SK-N-SH treated with all-trans-retinoic acid at 6 μM for 48 hours (cell line): ENCODE measurements at regions not wholly inside any gene's neighbourhood (a gene's known extent, or its start where the extent isn't known, plus 50 kb on each side); places are given as distances from the start of the nearest gene placed in this dataset.

Source experiments
- ARNTL ChIP-seq: fragments of 450-650 bp; formaldehyde crosslinking; IDR thresholded peaks from 2 replicates; pipeline ENCODE4 v1.5.0; 2020; ENCODE audit warnings: low read depth, mild to moderate bottlenecking, moderate library complexity, borderline replicate concordance
- ISL1 ChIP-seq: fragments of 250-450 bp; sonication (Bioruptor Pico); IDR thresholded peaks from 2 replicates; pipeline ENCODE4 v2.1.2; 2022; ENCODE audit warnings: mild to moderate bottlenecking, moderate library complexity
- TSHZ2 ChIP-seq: fragments of 250-450 bp; sonication (Bioruptor Pico); IDR thresholded peaks from 2 replicates; pipeline ENCODE4 v1.5.0; 2020; ENCODE audit warnings: mild to moderate bottlenecking, moderate library complexity
- ZC3H10 ChIP-seq: fragments of 250-450 bp; sonication (Bioruptor Pico); IDR thresholded peaks from 2 replicates; pipeline ENCODE4 v1.5.1; 2021; ENCODE audit warnings: mild to moderate bottlenecking, moderate library complexity
- ZFP30 ChIP-seq: fragments of 450-650 bp; formaldehyde crosslinking; IDR thresholded peaks from 2 replicates; pipeline ENCODE4 v1.5.0; 2022; ENCODE audit warnings: mild to moderate bottlenecking, moderate library complexity
- ZNF565 ChIP-seq: fragments of 450-650 bp; formaldehyde crosslinking; conservative IDR thresholded peaks from 2 replicates; pipeline ENCODE4 v1.5.0; 2020; ENCODE audit warnings: low read depth, mild to moderate bottlenecking, moderate library complexity
- ZNF8 ChIP-seq: fragments of 450-650 bp; formaldehyde crosslinking; IDR thresholded peaks from 2 replicates; pipeline ENCODE4 v1.5.0; 2020; ENCODE audit warnings: mild to moderate bottlenecking, moderate library complexity
- TF ChIP-seq, protein P1 (sequence below): fragments of 250-450 bp; sonication (Bioruptor Pico); IDR thresholded peaks from 2 replicates; pipeline ENCODE4 v1.8.0; 2020; ENCODE audit warnings: mild to moderate bottlenecking, moderate library complexity, borderline replicate concordance

DNA sequence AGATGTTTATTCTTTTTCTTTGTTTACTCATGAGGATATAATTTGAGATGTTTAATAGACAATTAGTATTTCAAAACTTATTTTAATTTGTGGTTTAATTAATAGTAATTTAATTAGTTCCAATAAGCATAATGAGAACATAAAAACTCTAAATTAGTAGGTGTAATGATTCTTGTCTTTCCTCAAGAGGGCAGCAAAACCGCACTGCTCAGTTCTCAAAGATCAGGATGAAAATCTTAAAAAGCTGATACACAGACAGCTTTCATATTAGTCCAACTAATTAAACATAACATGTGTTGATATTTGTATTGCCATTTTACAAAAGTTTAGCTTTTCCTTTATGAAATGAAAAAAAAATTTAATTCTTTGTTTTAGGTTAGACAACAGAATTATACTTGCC lies 106.7 kb upstream of the C21orf91 start:
- no peak for TF ChIP-seq ZFP30 (CRISPR knock-in tag)
- TF ChIP-seq ZNF8 (CRISPR knock-in tag) = no peak
- TF ChIP-seq ZC3H10 (CRISPR knock-in tag) = no peak
- TF ChIP-seq TSHZ2 (CRISPR knock-in tag) = no peak
- TF ChIP-seq, protein P1, sequence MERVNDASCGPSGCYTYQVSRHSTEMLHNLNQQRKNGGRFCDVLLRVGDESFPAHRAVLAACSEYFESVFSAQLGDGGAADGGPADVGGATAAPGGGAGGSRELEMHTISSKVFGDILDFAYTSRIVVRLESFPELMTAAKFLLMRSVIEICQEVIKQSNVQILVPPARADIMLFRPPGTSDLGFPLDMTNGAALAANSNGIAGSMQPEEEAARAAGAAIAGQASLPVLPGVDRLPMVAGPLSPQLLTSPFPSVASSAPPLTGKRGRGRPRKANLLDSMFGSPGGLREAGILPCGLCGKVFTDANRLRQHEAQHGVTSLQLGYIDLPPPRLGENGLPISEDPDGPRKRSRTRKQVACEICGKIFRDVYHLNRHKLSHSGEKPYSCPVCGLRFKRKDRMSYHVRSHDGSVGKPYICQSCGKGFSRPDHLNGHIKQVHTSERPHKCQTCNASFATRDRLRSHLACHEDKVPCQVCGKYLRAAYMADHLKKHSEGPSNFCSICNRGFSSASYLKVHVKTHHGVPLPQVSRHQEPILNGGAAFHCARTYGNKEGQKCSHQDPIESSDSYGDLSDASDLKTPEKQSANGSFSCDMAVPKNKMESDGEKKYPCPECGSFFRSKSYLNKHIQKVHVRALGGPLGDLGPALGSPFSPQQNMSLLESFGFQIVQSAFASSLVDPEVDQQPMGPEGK (CRISPR knock-in tag) = no peak
- no peak for TF ChIP-seq ZNF565 (CRISPR knock-in tag)
- TF ChIP-seq ARNTL = no peak
- no peak for TF ChIP-seq ISL1 (CRISPR knock-in tag)
